T-helper 2 cell treated with Interferon-gamma antibody and Interleukin-4, amounts not matched to agents 100 ng/mL and 5 ng/mL, for 36 hours (primary cell): ENCODE measurements at regions not wholly inside any gene's neighbourhood (a gene's known extent, or its start where the extent isn't known, plus 50 kb on each side); places are given as distances from the start of the nearest gene placed in this dataset.
"Not testable (repeated sequence)": the region's sequence is repeated elsewhere in the genome, so short reads cannot be mapped to it uniquely, and the experiment has no call there.

Source experiments
- intact Hi-C: fragments of 100-400 bp; cut with micrococcal nuclease; formaldehyde crosslinking; loops from one replicate; pipeline ENCODE4 v1.15.1; 2023

DNA sequence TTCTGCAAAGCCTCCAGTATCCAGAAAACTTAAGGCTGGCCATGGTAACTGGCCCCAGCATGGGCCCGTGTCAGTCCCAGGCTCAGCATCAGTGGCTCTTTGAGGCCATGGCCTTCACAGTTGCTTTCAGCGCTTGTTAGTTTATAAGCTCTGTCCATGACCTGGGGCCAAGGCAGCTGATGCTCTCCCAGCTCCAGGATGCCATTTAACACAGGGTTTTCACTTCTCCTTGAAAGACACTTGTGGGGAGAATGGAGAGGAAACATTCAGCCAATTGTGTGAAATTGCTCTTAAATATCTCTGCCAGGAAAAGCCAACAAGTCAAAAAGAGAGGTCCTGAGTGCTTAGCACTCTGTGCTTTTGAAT, 321.3 kb downstream of the FOXO1 start:
- intact Hi-C loops = no loop called here

DNA sequence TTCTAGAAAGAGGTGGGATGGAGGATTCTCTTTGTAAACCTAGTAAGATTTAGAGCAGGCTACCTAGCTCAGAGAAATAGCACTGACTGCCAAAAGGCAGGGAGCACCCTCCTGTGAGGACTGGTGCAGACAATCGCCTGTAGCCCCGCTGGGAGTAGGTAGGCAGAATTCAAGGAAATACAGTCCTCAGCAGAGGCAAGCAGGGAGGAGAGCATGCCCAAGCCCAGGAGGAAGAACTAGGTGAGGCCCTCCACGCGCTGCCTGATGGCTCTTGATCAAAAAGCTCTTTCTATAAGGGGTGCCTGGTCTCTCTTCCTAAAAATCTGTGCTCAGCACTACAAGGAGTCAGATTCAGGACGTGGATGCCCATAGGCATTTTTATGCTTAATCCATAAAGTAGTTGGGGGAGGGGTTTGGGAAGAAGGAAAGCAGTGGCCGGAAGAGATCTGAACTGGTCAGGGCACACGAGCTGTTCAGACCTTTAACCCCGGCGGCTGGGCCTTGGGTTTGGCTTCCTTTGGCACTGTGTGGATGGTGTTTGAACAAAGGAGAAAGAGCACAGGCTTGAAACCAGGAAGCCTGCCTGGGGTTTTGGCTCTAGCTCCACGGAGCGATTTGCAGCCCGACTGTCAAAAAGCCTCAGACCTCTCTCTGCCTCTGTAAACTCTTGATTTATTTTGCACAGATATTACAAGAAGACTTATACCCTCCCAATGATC, 320.6 kb downstream of the FOXO1 start:
- intact Hi-C loops = no loop called here

DNA sequence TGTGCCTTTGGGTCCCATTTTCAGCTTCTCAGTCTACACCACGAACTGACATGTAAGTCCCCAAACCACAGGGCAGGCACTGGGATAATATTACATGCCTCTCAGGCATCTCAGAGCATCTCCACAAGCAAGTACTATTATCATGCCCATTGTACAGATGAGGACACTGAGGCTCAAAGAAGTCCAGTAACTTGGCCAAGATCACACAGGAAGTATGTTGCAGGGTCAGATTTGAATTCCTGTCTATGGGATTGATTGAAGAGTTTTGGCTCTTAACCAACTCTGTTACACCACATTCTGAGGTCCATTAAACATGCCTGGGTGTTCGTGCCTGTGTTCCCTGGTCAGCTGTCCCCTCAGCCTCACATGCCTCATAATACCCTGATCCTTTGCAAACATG, 319.8 kb downstream of the FOXO1 start:
- intact Hi-C loops = no loop called here

DNA sequence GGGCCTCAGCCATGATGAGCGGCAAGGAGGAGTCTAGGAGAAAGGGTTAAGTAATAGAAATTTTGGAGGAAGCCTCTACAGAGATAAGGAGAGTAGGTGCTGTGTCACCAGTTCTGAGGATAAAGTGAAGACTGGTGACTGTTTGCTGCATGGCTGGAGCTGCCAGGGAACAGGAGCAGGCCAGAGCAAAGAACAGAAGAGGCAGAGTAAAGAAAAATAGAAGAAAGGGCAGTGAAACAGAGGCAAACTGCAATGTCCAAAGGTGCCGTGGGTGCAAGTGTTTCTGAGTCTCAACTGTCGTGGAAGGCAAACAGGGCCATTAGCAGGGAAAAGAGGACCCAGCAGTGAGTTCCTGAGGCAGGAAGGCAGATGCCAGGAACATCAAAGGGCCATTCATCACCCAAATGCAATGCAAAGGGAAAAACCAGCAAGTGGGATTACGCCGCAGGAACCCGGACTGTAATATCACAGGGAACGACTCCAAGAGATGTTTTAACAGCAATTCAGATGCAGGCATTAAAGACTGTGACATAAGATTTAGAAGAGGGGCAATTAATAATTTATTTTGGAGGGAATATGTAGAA, 318.3 kb downstream of the FOXO1 start:
- intact Hi-C loops = no loop called here

DNA sequence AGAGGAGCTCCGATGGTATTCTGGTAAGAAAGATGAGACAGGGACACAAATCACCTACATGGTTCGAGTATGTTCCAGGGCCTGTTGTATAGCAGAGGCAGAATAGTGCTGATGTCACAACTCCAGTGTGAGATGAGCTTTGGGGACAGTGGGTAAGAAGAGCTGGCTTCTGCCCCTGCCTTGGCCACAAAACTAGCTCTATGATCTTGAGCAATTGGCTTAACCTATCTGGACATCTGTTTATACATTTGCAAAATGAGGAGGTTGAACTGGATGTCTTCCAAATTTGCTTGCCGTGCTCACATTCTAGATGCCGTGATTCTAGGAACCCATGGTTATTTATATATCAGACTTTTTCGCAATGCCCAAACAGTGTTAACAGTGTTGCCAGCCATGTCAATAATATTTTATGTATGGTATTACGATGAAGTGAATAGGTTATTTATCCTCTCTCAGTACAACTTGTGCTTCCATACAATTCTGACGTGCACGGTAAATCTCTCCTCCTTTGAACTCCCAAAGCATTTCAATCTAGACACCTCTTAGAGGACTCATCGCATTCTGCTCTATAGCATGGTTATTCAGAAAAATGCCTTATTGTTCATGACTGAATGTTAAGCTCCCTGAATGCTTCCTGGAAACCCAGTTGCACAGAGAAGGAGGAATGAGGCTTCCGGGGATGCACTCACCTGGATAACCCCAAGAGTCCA, 316.0 kb downstream of the FOXO1 start:
- intact Hi-C loops = no loop called here

DNA sequence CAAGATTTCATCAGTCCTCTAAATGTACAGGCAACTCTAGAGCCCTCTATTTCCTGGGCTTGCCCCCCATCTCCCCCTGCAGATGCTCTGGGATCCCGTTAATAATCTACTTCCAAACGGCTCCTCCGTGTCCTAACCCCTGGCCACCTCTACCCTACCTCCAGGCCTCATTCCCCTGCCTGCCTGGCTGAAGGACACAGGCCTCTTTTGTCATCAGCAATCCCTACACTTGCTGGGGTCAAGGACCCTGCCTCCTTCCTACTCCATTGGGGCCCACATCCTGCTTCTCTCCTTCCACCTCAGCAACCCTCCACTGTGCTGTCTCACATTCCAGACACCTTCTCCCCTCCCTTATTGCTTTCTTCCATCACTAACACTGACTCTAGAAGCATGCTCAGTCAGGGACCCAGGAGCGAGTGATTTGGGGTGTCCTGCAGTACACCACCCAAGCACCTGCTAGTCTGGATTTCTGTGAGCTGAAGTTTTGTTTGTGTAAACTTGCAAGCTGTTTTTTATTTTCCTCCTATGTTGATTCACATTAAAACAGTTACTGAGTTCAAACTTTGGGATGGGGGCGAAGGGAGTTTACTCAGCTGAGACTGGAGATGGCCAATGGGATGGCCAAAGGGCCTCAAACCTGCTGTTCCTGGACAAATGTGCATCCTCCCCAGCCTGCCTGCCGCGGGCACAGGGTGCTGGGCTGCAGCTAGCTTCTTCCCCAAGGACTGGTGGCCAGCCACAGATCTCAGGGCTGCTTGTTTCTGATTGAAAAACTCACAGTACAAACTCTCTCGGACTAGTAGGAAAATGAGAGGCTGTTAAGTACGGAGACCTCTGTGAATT, 314.7 kb downstream of the FOXO1 start:
- intact Hi-C loops = no loop called here

DNA sequence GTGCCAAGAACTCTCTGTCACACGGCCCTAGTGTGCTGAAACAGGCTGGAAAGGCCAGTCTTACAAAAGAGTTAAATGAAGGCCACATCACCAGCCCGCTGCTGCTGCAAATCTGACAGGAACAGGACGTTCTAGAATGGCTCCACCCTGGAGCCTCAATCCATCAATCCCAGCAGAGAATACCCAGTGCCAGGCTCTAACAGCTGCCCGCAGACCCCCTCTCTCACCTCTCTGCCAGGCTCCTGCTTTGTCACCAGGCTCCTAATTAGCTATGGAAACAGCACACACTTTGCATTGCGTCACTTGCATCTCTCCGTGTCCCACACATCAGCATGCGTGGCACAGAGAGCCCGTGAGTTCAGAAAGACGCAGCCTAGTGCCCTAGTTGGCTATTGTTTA, 314.1 kb downstream of the FOXO1 start:
- intact Hi-C loops = no loop called here

DNA sequence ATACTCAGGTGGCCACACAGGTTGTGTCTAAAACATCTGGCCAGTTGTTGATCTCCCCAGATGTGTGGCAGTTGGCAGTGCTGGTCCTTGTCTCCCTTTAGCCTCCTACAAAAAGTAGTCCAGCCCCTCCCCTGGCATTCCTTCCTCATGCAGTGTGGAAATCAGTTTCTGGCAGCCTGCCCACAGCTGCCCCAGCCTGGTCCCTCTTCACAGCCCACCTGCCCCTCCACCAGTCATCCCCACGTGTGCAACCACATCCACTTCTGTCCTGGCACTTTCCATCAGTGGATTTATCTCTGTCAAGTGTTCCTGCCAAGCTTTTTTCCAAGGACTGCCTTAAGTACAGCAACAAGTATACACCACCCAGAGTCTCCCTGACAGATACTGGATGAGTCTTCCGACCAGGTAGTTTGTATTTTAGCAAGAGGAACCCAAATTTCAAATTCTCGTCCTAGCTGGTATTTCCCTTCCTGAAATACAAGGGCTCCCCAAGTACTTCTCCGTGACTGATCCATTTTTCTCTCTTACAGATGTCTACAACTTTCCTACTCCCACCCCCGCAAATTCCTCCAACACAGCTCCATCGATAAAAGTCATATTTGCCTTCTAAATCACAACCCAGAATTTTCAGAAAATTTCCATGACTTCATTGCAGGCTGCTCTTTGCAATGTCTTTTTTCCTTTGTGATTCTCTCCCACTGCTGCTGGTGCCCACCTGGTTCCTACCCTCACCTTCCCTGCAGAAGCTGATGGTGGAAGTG, 313.5 kb downstream of the FOXO1 start:
- intact Hi-C loops = no loop called here

DNA sequence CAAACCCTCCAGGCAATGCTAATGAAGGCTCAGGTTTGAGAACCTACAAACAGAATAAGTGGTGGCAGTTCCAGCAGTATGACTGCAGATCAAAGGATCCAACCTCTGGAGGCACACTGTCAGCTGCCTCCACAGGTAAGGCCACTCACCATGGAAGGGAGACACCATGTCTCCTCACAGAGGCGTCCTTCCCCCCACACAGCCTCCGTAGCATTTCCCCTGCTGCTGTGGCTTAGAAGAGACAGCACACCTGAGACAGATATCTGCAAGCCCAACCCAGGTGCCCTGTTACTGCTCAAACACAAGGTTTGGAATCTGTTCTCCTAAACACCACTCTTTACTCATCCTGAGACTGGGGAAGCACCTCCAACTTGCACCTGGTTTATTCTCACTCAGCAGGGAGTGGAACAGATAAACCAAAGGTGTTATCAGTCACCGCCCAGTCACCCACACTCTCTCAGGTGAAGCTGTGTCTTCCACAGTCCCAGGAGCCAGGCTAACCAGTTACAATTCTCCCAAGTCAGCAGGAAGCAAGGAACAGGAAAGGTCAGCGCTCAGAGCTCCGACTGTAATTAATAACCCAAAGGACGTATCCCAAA, 311.2 kb downstream of the FOXO1 start:
- intact Hi-C loops = no loop called here

DNA sequence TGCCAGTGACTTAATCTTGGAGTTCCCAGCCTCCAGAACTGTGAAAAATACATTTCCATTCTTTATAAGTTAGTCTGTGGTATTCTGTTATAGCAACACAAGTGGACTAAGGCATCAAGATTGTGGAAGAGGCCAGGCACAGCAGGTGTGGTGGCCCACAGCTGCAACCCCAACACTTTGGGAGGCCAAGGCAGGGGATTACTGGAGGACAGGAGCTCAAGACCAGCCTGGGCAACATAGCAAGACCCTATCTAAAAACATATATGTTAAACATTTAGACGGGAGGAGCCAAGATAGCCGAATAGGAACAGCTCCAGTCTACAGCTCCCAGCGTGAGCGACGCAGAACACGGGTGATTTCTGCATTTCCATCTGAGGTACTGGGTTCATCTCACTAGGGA, 310.4 kb downstream of the FOXO1 start:
- intact Hi-C loops = no loop called here

DNA sequence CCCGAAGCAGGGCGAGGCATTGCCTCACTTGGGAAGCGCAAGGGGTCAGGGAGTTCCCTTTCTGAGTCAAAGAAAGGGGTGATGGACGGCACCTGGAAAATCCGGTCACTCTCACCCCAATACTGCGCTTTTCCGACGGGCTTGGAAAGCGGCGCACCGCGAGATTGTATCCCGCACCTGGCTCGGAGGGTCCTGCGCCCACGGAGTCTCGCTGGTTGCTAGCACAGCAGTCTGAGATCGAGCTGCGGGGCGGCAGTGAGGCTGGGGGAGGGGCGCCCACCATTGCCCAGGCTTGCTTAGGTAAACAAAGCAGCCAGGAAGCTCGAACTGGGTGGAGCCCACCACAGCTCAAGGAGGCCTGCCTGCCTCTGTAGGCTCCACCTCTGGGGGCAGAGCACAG, 310.0 kb downstream of the FOXO1 start:
- intact Hi-C loops = not testable (repeated sequence)

DNA sequence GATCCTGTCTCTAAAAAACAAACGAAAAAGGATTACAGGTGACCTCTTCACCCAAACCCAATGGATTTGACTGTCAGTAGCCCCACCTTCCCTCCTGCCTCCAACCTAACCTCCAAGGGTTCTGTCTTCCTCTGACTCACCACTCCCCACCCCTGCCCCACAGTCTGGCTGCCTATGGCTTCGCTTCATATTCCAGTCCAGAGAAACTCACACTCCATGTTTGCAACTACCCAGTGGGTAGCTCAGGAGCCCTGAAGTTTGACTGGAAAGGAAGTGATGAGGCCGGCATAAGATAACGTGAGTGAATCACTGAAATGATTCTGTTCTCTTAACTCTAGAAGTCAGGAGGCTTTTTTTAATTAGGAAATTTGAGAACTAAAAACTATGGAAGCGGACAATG, 303.9 kb downstream of the FOXO1 start:
- intact Hi-C loops = no loop called here

DNA sequence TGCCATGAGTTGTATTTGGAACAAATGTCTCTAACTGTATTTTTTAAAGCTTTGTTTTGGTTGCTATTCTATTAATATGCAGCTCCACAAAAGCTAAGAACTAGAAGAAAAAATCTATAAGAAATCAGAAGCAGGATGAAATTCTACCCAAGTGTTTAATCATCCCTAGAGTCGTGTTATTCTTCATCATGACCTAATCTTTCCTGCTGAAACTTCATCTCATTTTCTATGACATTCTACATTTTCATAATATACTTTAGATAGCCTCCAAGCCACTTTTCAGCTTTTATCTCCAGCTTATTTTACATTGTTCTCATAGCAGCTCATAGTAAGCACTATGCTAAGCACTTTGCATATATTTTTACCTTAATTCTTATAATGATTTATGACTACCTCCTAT, 302.8 kb downstream of the FOXO1 start:
- intact Hi-C loops = no loop called here

DNA sequence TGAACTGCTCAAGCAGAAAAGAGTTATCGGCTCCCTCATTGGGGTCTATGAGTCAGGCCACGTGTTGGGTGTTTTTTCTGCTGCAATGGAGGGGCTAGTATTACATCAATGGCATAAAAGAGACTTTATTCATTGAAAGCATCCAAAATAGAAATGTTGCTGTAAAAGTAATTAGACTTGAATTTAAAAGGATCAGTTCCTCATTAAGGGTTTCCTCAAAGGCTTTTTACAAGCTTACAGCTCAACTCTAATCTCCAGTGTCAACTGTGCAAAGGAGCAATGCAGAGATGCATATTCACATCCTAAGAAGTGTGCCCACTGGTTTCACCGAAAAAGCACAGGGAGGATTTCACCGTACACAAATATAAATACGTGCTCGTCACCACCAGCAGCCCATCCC, 300.3 kb downstream of the FOXO1 start:
- intact Hi-C loops = no loop called here

DNA sequence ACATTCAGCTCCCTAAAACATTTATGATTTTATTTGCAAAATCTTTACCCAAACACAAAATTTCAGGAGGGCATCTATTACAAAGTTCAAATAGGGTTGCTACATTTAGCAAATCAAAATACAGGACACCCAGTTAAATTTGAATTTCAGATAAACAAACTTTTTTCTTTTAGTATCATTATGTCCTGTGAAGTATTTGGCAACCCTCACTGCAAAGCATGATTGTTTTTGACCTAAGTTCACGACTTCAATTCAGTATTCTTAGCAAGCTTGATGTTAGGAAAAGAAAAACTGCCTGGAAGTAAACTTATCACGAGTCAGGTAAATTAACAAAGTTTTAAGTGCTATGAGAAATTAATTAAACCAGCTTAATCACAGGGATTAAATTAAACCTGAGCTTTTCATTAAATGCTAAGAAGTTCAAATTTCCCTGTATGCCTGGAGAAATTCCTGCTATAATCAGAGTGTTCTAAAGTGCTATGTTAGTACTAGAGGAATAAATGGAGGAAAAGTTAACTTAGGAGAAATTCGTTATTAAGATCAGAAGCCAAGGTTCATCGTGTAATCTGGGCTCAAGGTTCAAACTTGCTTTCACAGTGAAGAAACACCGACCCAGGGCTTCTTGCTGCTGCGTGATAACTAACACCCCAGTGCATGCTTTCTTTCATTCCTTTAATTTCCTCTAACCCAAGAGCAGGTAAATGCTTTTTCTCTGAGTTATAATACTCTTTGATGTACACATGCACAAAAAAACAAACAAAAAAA, 298.1 kb downstream of the FOXO1 start:
- intact Hi-C loops = no loop called here

DNA sequence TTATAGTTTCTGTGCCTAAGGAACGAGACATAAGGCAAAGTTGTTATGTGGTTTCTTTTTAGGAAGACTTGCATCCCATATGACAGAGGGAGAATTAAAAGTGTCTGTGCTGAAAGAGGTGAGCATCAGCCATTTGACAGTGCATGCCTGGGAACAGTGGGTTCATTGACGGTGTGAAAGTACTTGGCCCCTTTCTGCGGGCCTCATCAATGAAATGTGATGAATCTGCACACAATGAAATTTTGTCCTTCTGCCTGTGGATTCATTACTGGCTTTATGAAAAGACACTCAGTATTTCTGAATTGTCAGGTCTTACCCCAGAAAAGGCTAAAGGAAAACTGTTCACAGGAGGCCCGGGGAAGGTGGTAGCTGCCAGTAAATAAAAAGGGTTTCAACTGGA, 295.8 kb downstream of the FOXO1 start:
- intact Hi-C loops = loop anchor here (5.0 kb wide), 1 partner anchor 407 kb away; no protein-coding TSS in a partner anchor

DNA sequence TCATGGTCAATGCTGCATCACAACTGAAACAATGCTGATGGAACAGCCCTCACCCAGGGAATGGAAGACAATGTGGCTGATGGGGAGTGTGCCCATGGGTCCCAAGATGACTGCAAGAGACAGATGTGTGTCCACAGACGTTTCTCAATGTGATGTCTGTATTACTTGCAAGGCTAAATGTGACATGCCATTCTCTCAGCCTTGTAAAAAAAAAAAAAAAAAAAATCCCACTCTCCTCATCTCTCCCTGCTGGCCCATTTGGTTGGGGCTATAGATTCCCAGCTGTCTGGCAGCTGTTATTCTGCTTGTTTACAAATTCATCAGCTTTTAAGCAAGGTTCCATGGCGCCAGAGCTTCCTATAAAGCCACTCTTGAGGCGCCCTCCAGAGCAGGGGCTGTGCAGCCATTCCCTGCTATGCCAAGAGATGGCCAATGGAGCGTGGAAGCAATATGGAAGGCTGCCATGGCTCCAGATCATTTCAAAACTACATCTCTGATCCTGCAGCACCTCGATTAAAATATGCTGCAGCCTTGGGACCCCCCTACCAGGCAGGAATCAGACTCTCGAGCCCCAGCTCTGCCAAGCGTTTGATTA, 294.8 kb downstream of the FOXO1 start:
- intact Hi-C loops = loop anchor here (5.0 kb wide), 1 partner anchor 406 kb away; no protein-coding TSS in a partner anchor

DNA sequence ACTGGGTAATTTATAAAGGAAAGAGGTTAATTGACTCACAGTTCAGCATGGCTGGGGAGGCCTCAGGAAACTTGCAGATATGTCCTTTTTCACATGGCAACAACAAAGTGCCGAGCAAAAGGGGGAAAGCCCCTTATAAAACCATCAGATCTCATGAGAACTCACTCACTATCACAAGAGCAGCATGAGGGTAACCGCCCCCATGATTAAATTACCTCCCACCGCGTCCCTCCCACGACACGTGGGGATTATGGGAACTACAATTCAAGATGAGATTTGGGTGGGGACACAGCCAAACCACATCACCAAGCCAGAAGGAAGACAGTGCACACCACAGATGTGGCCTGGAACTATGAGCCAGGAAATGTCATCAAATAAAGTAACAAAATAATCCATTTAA, 292.8 kb downstream of the FOXO1 start:
- intact Hi-C loops = loop anchor here (1.0 to 5.0 kb wide), 2 partner anchors 15 to 404 kb away; no protein-coding TSS in a partner anchor

DNA sequence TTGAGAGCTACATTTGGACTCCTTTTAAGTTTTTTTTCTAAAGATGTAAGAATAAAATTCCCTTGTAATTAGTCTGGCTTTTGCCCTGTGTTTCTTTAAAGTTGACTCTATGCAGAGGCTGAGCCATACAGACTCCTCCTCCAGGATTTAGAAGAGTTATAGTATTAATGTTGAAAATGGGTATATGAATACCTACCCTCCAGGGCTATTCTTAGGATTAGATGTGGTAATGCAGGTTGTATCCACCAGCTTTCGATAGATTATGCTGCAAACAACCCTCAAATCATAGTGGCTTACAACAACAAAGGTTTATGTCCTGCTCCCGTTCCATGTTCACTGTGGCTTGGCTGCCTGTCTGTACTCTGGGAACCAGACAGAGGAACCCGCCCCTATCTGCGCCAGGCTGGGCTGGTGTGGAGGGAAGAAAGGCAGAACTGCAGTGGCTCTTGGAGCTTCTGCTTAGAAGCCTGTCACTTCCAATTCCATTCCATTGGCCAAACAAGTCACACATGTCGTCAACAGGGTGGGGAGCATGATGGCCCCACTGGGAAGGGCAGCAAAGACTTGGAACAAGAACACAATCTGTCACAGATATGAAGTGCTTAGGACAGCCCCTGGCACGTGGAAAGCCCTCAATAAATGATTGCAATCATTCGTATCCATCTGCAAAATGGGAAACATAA, 290.8 kb downstream of the FOXO1 start:
- intact Hi-C loops = no loop called here
